Nephron progenitor cell (in vitro differentiated cells): ENCODE measurements at regions not wholly inside any gene's neighbourhood (a gene's known extent, or its start where the extent isn't known, plus 50 kb on each side); places are given as distances from the start of the nearest gene placed in this dataset.

ENCODE experiments used
- DNase-seq: peaks from one replicate; pipeline ENCODE4 v3.0.0; 2021
- H3K27ac Mint-ChIP-seq: 2 replicates; pipeline ENCODE4 v1.8.0; 2021; ENCODE audit warnings: mild to moderate bottlenecking, moderate library complexity, mixed read lengths
- H3K27me3 Mint-ChIP-seq: 2 replicates; pipeline ENCODE4 v1.8.0; 2021; ENCODE audit warnings: mild to moderate bottlenecking, low read depth, mixed read lengths; ENCODE audit not compliant: poor library complexity
- H3K36me3 Mint-ChIP-seq: 2 replicates; pipeline ENCODE4 v1.8.0; 2021; ENCODE audit warnings: low read depth, mixed read lengths
- H3K4me1 Mint-ChIP-seq: 2 replicates; pipeline ENCODE4 v1.8.0; 2021; ENCODE audit warnings: mixed read lengths
- H3K4me3 Mint-ChIP-seq: 2 replicates; pipeline ENCODE4 v1.8.0; 2021; ENCODE audit warnings: mild to moderate bottlenecking, moderate library complexity, mixed read lengths
- H3K9me3 Mint-ChIP-seq: 2 replicates; pipeline ENCODE4 v1.8.0; 2021; ENCODE audit warnings: mild to moderate bottlenecking, moderate library complexity, mixed read lengths
- CTCF ChIP-seq: fragments of 200-600 bp; sonication (generic); IDR thresholded peaks from 2 replicates; pipeline ENCODE4 v1.5.0; 2021; ENCODE audit warnings: antibody characterized with exemption

- no peak for DNase-seq
- H3K4me1 Mint-ChIP-seq = peaks cover 26% of the 10 kb centered on the region
- no peak for TF ChIP-seq CTCF
- H3K4me3 Mint-ChIP-seq = no peak overlapping the region
- H3K27ac Mint-ChIP-seq = no peak overlapping the region
- peaks cover 6% of the 10 kb centered on the region for H3K9me3 Mint-ChIP-seq
- H3K27me3 Mint-ChIP-seq = peaks cover 8% of the 10 kb centered on the region
- no peaks in the 10 kb centered on the region for H3K36me3 Mint-ChIP-seq
These were observed 318.9 kb downstream of the AJAP1 start for GRCh38 chr1:4973341-4973740.

GRCh38 chr1:4972761-4973320 lies 318.4 kb downstream of the AJAP1 start:
- no peak overlapping the region for H3K4me3 Mint-ChIP-seq
- no peaks in the 10 kb centered on the region for H3K36me3 Mint-ChIP-seq
- peaks cover 11% of the 10 kb centered on the region for H3K9me3 Mint-ChIP-seq
- H3K27me3 Mint-ChIP-seq = peaks cover 8% of the 10 kb centered on the region
- no peak overlapping the region for H3K27ac Mint-ChIP-seq
- H3K4me1 Mint-ChIP-seq = peaks cover 21% of the 10 kb centered on the region
- DNase-seq = no peak
- TF ChIP-seq CTCF = no peak

GRCh38 chr1:4971666-4972065 lies 317.3 kb downstream of the AJAP1 start:
- peaks cover 9% of the 10 kb centered on the region for H3K27me3 Mint-ChIP-seq
- peaks cover 14% of the 10 kb centered on the region for H3K9me3 Mint-ChIP-seq
- peaks cover 11% of the 10 kb centered on the region for H3K4me1 Mint-ChIP-seq
- H3K4me3 Mint-ChIP-seq = no peak overlapping the region
- H3K27ac Mint-ChIP-seq = no peak overlapping the region
- TF ChIP-seq CTCF = no peak
- no peaks in the 10 kb centered on the region for H3K36me3 Mint-ChIP-seq
- DNase-seq = no peak

- H3K4me3 Mint-ChIP-seq = no peak overlapping the region
- H3K36me3 Mint-ChIP-seq = no peaks in the 10 kb centered on the region
- H3K27ac Mint-ChIP-seq = no peak overlapping the region
- TF ChIP-seq CTCF = no peak
- H3K4me1 Mint-ChIP-seq = peaks cover 4% of the 10 kb centered on the region
- H3K27me3 Mint-ChIP-seq = peaks cover 13% of the 10 kb centered on the region
- peaks cover 14% of the 10 kb centered on the region for H3K9me3 Mint-ChIP-seq
- DNase-seq = no peak
These were observed 316.1 kb downstream of the AJAP1 start for GRCh38 chr1:4970532-4970931.

GRCh38 chr1:4969556-4970129 lies 315.2 kb downstream of the AJAP1 start:
- Mint-ChIP-seq H3K4me3 (no peak overlapping the region), H3K36me3 (no peaks in the 10 kb centered on the region), H3K4me1 (peaks cover 7% of the 10 kb centered on the region), H3K27ac (no peak overlapping the region), H3K27me3 (peaks cover 13% of the 10 kb centered on the region), H3K9me3 (peaks cover 11% of the 10 kb centered on the region)
- DNase-seq = no peak
- TF ChIP-seq CTCF = no peak
